Stimulated activated CD4-positive, alpha-beta T cell treated with anti-CD3 and anti-CD28 coated beads, Interleukin-4, amount 100 ng/mL, for 1 hour (primary cell): ENCODE measurements at regions not wholly inside any gene's neighbourhood (a gene's known extent, or its start where the extent isn't known, plus 50 kb on each side); places are given as distances from the start of the nearest gene placed in this dataset.
"Not testable (repeated sequence)": the region's sequence is repeated elsewhere in the genome, so short reads cannot be mapped to it uniquely, and the experiment has no call there.

Experiments used
- DNase-seq: peaks from one replicate; pipeline ENCODE4 v3.0.0-alpha.2; 2020

DNA sequence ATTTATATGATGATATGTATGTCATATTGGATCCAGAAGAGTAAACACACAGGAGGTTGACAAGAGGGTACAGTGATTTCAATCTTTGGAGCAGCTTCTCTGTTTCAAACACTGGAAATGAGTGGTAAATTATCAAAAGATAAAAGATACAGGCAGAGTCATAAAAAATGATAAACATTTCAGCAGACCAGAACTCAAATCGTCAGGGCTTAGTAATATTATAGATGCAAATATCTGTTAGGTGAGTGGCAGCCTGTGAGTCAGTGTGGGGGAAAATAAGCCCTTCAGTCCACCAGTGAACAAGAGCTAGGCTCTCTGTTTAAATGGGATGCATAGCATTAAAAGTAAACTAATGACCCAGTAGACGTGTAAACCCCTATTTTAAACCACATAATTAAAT lies 1378.1 kb downstream of the EFNA5 start:
- no peak for DNase-seq

- no peak for DNase-seq
Measured at GRCh38 chr5:106290841-106291240, 1379.9 kb downstream of the EFNA5 start.

DNA sequence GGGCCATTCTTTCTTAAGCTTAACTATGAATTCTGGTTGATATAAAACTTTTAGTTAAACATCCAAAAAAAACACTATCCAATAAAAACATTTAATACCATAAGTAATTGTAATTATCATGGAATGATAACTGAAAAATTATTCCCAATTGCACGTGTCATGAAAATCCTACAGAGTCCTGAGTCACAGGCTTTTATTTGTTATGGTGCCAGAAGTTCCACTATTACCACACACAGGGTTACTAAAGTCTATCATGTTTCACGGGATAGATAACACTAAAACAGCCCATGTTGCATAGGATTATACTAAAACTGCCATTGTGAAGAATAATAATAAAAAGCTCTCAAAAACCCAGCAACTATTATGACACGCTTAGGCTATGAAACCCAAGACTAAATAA lies 1381.8 kb downstream of the EFNA5 start:
- DNase-seq = no peak

DNA sequence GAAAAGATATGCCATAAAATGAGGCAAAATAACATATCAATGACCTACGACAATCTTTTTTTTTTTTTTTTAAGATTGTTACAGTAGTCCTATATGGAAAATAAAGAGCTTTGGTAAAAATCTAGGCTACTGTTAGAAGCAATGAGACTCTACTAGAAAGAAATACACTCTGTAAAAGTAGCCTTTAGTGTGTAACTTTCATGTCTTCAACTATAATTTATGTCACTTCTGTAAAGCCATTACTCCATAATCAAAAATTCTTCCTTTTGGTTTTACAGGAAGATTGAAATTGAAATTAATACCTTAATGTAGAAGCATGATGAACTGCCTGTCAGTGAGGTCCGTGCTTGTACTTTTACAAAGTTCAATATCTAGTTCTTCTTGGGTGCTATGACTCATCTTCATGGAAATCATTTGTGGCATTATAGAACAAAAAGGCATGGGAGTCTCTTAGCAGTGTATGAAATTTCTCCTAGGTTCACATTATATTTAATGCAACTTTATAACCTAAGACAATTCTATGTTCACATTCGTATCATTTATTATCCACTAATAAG lies 1393.1 kb downstream of the EFNA5 start:
- no peak for DNase-seq

- DNase-seq = no peak
Measured at GRCh38 chr5:106269252-106269843, 1401.4 kb downstream of the EFNA5 start.

DNA sequence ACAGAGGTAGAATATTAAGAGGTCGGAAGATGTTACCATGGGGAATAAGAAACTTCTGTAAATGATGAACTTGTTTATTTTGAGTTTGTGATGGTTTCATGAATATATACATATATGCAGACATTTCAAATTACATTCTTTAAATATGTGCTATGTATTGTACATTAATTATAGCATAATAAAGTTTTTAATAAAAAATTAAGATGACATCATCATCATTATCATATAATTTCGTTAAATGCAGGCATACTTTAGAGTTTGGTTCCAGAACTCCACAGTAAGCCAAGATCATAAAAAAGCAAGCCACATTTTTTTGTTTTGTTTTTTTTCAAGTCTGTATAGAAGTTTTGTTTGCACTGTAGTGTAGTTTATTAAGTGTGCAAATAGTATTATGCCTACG lies 1403.5 kb downstream of the EFNA5 start:
- no peak for DNase-seq

GRCh38 chr5:106262395-106262794 lies 1408.3 kb downstream of the EFNA5 start:
- DNase-seq = no peak

DNA sequence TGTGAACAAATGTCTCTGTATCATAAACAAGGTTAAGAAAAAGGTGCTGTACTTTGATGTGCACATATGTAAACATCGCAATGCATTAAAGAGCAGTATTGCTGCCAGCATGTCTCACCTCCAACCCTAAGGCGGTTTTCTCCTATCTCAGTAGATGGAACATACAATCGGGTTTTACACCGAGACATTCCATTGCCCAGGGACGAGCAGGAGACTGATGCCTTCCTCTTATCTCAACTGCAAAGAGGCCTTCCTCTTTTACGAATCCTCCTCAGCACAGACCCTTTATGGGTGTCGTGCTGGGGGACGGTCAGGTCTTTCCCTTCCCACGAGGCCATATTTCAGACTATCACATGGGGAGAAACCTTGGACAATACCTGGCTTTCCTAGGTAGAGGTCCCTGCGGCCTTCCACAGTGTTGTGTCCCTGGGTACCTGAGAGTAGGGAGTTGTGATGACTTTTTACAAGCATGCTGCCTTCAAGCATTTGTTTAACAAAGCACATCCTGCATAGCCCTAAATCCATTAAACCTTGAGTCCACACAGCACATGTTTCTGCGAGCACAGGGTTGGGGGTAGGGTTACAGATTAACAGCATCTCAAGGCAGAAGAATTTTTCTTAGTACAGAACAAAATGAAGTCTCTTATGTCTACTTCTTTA lies 1411.2 kb downstream of the EFNA5 start:
- not testable (repeated sequence) for DNase-seq

DNA sequence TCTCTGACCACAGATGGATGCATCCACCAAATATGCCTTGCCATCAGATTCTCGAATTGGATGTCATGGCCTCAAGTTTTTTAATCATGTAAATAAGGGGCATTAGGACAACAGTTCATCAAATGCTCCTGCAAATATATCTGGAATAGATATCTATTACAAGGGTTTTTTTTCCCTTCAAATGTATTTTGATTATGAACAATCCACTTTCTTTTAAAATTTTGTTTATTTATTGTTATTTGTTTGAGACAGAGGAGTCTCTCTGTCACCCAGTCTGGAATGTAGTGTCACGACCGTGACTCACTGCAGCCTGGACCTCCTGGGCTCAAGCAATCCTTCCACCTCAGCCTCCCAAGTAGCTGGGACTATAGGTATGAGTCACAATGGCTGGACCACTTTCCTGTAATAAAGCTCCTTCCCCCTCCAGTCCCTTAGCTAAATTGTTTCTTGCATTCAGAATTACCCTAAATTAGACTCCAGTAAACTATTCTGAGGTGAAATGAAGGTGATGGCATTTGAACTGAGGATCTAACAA lies 1412.1 kb downstream of the EFNA5 start:
- DNase-seq = no peak

DNA sequence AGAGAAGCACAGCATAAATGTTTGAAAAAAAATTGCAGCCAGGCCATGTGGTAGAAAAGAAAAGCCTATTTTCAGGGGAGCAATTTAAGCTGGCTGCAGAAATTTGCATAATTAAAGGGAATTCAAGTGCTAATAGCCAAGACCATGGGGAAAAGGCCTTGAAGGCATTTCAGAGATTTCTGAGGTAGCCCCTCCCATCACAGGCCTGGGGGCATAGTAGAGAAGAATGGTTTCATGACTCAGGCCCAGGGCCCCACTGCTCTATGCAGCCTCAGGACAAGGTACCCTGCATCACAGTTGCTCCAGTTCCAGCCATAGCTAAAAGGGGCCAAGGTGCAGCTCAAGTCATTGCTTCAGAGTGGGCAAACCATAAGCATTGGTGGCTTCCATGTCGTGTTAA lies 1416.0 kb downstream of the EFNA5 start:
- DNase-seq = no peak

DNA sequence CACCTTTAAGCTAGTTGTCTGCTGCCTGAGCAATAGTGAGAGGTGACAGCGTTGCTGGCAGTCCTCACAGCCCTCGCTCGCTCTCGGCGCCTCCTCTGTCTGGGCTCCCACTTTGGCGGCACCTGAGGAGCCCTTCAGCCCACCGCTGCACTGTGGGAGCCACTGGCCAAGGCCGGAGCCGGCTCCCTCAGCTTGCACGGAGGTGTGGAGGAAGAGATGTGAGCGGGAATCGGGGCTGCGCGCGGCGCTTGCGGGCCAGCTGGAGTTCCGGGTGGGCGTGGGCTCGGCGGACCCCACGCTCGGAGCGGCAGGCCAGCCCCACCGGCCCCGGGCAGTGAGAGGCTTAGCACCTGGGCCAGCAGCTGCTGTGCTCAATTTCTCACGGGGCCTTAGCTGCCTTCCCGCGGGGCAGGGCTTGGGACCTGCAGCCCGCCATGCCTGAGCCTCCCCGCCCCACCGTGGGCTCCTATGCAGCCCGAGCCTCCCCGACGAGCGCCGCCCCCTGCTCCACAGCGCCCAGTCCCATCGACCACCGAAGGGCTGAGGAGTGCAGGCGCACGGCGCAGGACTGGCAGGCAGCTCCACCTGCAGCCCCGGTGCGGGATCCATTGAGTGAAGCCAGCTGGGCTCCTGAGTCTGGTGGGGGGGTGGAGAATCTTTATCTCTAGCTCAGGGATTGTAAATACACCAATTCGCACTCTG lies 1424.5 kb downstream of the EFNA5 start:
- DNase-seq = not testable (repeated sequence)

GRCh38 chr5:106241409-106241808 lies 1429.3 kb downstream of the EFNA5 start:
- no peak for DNase-seq

- no peak for DNase-seq
Measured at GRCh38 chr5:106205916-106206571, 1464.7 kb downstream of the EFNA5 start.

GRCh38 chr5:106202035-106202434 lies 1468.7 kb downstream of the EFNA5 start:
- DNase-seq = no peak

DNA sequence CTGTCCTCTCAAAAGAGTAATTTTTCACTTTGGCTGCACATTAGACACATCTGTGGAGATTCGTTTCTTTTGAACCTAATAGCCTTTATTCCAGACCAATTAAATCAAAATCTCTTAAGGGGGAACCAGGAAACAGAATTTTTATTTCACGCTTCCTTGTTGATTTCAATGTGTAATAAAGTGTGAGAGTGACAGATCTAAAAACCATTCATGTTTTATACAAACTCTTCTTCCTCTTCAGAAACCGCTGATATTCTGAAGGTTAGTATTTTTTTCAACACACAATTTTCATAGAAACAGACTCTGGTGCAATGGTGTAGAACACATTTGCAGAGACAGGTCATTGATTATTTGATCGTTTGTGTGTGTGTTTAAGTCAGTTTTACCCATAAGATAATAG lies 1469.8 kb downstream of the EFNA5 start:
- no peak for DNase-seq

DNA sequence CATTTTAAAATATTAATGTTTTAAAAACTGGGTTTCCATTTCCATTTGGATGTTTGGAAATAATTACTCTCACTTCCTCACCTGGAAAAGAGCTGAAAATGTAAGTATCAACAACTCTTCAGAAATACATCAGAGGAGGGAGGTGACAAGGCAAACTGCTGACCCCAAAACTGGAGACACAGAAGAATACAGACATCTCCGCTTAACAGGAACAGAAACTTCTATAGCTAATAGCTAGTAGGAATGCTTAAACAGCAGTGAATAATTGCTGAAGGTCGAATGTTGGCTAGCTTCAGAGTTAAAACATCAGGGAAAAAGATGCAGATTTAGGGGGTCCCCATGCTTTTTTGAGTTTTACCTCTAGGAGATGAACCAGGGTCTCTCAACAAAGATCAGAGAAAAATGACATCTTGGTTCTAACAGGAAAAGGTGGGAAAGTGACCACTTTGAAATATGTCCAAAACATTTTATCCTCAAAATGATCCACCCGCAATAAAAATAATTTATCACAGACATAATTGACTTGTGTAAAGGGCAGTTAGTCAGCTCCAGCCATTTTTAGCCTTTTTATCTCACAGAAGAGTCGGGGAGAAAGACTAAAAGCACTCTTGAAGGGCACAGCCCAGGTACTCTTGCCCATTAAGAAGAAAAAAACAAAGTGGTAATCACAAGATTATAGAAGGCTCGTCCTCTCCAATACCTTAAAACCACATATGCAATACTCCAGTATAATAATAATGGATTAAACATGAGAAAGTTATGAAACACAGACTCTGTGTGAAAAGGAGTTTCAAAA lies 1474.9 kb downstream of the EFNA5 start:
- DNase-seq = no peak

GRCh38 chr5:106189121-106189809 lies 1481.5 kb downstream of the EFNA5 start:
- DNase-seq = no peak

DNA sequence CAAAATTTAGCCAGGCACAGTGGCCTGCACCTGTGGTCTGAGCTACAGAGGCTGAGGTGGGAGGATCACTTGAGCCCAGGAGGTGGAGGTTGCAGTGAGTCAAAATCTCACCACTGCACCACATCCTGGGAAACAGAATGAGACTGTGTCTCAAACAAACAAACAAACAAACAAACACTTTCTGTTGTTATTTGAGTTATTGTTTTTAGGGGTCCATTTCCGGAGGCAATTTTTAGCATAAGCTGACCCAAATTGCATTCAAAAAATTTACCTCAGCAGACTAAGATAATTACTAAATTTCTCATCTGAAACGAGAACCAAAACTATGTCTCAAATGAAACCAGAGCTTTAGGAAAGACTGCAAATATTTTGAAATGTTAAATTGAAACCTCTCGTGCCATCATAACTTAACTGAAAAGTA lies 1485.1 kb downstream of the EFNA5 start:
- DNase-seq = no peak

DNA sequence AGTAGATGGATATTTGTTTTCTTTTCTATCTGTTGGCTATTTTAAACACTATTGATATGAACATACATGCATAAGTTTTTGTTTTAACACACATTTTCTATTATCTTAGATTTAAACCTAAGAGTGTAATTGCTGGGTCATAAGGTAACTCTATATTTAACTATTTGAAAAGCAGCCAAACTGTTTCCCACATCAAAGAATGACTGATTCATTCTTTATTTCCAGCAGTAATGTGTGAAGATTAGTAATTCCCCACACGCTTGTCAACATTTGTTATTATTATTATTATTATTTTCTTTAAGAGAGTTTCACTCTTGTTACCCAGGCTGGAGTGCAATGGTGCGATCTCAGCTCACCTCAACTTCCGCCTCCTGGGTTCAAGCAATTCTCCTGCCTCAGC lies 1495.8 kb downstream of the EFNA5 start:
- no peak for DNase-seq

DNA sequence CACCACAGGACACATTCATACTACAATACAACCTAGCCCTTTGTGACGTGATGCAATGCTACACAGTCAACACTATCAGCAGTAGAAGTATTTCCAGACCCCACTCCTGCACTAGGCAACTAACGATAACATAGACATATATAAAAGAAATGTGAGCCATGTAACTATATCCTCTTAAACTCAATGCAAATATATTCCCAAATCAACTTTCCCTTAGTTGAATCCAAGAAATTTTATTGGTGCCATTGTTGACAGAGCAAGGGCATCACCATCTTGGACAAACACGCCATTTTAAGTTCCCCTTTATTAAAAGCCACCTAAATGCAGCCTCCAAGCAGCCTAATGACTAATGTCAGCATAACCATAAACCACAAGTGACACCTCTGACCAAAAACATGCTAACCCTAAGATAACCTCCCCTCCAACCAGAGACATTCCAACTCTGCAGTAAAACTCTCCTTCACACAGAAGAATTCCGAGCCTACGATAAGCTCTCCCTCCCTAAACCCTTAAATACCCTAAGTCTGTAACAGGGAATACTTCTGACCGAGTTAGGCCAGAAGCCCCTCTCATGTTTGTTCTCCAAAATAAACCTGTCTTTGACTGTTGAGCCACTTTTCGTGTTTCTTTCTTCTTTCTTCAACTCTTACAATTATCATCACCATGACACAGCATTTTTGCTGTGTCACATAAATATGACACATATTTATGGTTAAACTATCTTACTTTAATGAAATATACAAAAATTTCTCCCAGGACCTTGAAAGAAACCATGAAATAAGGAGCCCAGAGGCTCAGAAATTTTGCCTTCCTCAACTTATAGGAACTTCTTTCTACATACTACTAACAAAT lies 1497.8 kb downstream of the EFNA5 start:
- no peak for DNase-seq

GRCh38 chr5:106171708-106172107 lies 1499.0 kb downstream of the EFNA5 start:
- no peak for DNase-seq
